ENCODE measurements at regions not wholly inside any gene's neighbourhood (a gene's known extent, or its start where the extent isn't known, plus 50 kb on each side); places are given as distances from the start of the nearest gene placed in this dataset.

DNA sequence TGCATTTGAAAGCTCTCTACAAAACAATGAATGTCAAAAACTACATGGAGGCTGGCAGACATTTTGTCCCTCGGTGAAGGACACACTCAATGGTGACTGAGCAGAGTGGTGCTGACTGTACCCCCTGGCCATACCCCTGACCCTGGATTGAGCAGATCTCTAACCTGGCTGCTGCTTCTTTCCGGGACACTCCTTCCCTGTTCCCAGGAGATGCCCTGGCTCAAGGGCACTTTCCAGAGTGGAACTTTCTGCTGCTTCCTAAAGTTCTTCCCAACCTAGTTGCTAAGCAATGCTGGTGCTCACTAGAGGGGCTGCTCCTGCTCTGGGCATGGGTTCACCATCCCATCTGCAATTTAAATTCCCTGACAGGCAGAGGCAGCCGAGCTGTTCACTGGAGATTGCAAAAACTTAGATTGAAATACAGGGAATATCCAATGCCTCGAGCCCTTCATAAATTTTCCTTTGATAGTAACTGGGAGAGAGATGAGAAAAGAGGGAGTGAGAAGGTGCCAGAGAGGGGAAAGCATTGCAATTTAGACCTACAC, 384.3 kb upstream of the PODXL start:
- no peak for TF ChIP-seq EZH2 (IDR thresholded peaks at IDR 0.05)
- no peak for TF ChIP-seq POLR2AphosphoS5 (IDR thresholded peaks at IDR 0.05; ENCODE audit: borderline replicate concordance, low read depth, low read length)
- no peak for TF ChIP-seq FOXP2 (optimal IDR thresholded peaks at IDR 0.05; ENCODE audit: control extremely low read depth, extremely low read length, insufficient read depth)
